Stomach (tissue), 4 donors: ENCODE measurements at regions not wholly inside any gene's neighbourhood (a gene's known extent, or its start where the extent isn't known, plus 50 kb on each side); places are given as distances from the start of the nearest gene placed in this dataset.

Experiments used
- CTCF ChIP-seq, 7 experiments: fragments of 450-650 bp in 4 of 7; fragments of 200-600 bp in 3 of 7; sonication (generic) in 3 of 7; IDR thresholded peaks; one replicate each; pipeline ENCODE4 v1.5.1; 2016 to 2019; ENCODE audit warnings: antibody characterized with exemption in 7 of 7, control low read depth in 2 of 7, mild to moderate bottlenecking in 1 of 7
- EP300 ChIP-seq: sonication (generic); formaldehyde crosslinking; IDR thresholded peaks from one replicate; pipeline ENCODE4 v1.6.1; 2017; ENCODE audit warnings: antibody characterized with exemption
- POLR2A ChIP-seq, 4 donors: fragments of 450-650 bp; IDR thresholded peaks; one replicate each; pipeline ENCODE4 v1.6.1; 2016; ENCODE audit warnings: antibody characterized with exemption in 4 of 4, control low read depth in 2 of 4, mild to moderate bottlenecking in 1 of 4, moderate library complexity in 1 of 4
- POLR2AphosphoS5 ChIP-seq, 3 donors: sonication (generic); formaldehyde crosslinking; IDR thresholded peaks; one replicate each; pipeline ENCODE4 v1.6.1; 2016; ENCODE audit warnings: antibody characterized with exemption in 3 of 3

- TF ChIP-seq CTCF (IDR thresholded peaks at IDR 0.05) (no peak), POLR2A (IDR thresholded peaks at IDR 0.05) (no peak), EP300 (no peak), POLR2AphosphoS5 (IDR thresholded peaks at IDR 0.05) (no peak)
These were observed 1456.1 kb downstream of the GATA3 start for GRCh38 chr10:9510626-9511025.
